ENCODE measurements at regions not wholly inside any gene's neighbourhood (a gene's known extent, or its start where the extent isn't known, plus 50 kb on each side); places are given as distances from the start of the nearest gene placed in this dataset.
"Not testable (repeated sequence)": the region's sequence is repeated elsewhere in the genome, so short reads cannot be mapped to it uniquely, and the experiment has no call there.

DNA sequence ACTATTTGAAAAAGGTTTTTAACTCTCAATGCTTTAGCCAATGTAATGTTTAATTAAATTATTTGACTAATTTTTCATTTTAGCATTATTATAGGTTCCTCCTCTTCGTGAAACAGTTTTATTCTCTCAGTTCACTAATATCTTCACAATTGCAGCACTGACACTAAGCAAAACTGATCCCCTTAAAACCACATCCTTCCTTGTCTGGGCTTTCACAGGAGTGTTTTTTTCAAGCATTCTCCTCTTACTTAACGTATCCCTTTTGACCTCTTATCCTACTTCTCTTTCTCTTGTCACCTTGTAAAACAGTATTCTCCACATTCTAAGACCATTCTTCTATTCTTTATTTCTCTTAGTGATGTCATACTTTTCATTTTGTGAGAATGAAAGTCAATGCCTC, 112.8 kb downstream of the DSC3 start:
- DNase-seq (ENCODE audit: low spot score) = no peak

DNA sequence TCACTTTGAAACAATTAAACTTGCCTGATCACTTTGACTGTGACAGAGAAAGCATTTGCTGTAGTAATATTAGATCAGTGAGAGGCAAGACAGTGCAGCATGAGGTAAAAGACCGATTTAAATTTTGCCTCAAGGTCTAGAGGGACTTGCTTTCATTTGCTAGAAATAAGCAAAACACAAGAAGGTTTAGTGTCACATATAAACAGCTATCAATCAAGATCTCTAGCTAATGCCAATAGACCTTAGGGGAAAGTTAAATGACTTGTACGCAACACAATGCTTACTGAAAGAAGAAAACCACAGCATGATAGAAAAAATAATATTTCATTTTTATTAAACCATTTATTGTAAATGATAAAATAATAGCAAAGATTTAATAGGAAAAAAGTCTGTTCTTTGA, 113.5 kb downstream of the DSC3 start:
- no peak for DNase-seq (ENCODE audit: low spot score)

DNA sequence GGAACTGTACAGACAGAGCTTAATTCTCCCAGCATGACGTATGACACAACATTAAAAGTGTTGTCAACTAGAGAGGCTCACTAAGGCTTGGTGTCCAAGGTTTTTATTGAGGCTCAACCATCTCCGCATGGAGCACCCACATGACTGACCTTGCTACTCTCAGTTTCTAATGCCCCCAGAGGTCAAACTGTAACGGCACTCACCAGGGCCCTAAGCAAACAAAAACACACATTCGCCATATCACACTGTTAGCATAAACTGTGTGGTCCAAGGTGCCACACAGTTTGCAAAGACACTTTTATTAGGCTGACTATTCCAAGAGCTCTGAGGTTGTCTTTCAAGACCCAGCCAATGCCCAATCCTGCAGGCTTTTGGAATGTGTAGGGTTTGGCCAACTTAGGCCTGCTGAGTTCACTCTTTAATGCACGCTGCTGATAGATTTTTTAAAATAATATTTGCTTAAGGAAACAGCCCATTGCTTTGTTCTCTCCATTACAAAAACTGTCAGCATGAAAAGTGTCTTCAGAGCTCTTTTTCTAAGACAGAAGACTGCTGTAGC, 114.9 kb downstream of the DSC3 start:
- no peak for DNase-seq (ENCODE audit: low spot score)

DNA sequence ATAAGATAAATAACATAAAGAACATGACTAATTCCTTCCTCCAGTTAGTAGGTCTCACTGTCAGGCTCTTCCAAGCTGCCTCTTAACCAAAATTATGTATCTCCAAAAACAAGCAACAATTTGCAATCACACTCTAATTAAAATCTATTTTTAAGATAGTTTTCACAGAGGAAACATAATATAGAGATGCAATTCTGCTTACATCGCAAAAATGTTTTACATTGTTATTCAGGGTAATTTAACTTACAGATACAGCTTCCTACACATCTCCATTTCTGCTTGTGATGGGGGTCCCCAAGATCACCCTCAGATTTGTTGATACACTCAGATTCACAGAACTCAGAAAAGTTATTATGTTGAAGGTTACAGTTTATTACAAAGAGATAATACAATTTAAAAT, 115.5 kb downstream of the DSC3 start:
- no peak for DNase-seq (ENCODE audit: low spot score)

DNA sequence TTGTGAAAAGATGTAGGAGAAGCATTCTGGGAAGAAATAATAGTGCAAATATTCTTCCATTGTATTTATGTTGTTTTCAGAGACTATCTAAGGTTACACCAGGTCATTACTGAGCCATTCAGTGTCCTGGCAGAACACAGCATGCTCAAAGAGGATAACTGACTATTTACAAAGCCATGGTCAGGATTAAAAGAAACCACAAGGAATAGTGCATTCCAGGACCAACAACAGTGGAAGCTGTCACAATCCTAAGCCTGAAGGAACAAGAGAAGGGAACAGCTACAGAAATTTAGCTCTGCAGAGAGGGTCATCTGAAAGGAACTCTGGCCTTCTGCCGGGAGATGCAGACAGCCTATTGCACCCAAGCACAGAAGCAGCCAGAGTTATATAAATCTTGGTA, 116.7 kb downstream of the DSC3 start:
- no peak for DNase-seq (ENCODE audit: low spot score)

DNA sequence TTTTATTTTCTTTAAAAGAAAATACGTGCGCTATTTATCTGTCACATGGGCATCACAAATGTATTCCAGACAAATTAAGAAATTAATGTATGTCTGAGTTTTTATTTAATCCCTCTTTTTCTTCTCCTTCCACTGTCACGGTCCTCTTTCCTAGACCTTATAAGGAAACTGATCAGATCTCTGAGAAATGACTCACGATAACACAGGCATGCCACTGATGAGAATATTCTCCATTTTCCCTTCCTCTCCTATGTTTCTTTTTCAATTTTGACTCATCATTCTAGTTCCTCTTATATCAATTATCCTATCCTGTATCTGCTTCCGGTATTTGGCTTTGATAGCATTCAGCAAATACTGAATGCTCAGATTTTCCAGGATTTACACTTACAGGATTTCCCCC, 121.8 kb downstream of the DSC3 start:
- DNase-seq (ENCODE audit: low spot score) = no peak

DNA sequence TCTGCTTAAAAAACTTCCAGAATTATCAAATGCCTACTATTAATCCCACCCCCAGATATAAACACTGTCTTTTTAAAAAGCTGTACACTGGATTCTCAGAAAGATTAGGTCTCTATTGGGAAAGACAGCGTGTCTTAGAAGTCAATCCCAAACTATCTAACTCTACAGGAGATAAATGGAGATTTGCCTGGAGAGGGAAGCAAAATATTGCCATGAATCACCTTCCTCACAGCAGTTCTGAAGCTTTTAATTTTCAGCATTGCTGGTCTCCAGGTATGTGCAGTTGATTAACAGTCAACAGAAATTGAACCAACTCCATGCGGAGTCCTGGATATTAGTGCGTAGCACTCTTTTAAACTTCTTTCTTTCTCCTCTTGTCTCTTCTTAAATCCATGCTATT, 122.2 kb downstream of the DSC3 start:
- no peak for DNase-seq (ENCODE audit: low spot score)

DNA sequence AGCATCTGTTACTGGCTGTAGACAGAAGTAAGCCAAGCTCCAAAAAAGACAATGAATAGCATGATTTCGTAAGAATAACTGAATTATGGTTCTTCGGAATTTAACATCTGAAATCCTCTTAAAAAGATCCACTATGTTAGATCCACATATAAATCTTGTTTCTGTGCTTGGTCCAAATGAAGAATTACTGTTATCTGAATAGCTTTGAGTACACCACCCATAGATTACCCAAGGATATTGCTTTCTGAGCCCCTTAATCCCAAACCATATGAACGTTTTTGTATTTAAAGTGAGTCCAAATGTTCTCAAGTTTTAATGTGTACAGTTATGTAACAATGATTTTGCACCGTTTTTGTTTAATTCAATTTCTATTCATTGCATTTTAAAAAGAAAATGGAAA, 124.9 kb downstream of the DSC3 start:
- no peak for DNase-seq (ENCODE audit: low spot score)

DNA sequence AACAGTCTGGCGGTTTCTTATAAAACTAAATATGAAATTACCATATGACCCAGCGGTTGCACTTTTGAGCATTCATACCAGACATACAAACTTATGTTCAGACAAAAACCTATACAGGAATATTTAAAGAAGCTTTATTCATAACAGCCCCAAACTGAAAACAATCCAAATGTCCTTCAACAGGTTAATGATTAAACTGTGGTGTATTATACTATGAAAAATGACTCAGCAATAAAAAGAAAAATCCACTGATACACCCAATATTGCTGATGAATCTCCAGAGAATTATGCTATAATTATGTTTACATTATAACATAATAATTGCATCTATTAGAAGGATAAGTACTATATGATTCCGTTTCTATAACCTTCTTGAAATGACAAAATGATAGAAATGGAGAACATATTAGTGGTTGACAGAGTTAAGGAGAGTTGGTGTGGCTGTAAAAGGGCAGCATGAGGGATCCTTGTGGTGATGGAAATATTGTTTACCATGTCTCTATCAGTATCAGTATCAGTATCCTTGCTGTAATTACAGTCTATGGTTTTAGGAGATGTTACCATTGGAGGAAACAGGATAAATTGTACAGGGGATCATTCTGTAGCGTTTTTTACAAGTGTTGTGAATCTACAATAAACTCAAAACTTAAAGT, 127.1 kb downstream of the DSC3 start:
- no peak for DNase-seq (ENCODE audit: low spot score)

DNA sequence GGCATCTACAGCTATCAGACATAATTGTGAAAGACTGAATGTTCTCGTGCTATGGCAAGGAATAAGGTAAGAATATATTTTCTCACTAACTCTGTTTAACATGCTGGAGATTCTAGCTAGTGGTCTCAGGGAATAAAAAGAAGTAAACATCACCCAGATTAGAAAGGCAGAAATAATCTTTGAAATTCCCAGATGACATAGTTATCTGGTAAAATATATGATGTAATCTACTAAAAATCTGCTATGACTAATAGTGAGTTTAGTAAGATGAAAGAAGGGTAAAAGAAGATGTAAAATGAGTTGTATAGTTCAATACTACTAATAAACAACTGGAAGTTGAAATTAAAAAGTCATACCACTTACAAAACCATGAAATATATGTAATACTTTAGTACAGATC, 134.2 kb downstream of the DSC3 start:
- no peak for DNase-seq (ENCODE audit: low spot score)

DNA sequence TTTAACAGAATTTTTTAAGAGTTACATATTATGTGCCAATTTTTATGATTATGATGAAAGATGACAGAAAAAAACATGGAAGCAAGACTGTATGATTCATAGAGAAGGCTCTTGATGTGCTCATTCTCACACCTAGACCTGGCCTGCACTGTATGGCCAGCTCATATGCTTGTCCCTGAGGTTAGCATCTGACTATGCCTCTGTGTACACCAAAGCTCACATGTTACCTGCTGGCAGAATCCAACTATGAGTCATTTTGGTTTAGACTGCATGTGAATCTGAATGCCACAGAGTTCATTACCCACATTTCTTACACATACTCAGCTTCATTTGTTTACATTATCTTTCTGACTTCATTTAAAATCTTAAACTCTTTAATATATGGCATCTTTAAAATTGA, 139.0 kb downstream of the DSC3 start:
- DNase-seq (ENCODE audit: low spot score) = no peak

DNA sequence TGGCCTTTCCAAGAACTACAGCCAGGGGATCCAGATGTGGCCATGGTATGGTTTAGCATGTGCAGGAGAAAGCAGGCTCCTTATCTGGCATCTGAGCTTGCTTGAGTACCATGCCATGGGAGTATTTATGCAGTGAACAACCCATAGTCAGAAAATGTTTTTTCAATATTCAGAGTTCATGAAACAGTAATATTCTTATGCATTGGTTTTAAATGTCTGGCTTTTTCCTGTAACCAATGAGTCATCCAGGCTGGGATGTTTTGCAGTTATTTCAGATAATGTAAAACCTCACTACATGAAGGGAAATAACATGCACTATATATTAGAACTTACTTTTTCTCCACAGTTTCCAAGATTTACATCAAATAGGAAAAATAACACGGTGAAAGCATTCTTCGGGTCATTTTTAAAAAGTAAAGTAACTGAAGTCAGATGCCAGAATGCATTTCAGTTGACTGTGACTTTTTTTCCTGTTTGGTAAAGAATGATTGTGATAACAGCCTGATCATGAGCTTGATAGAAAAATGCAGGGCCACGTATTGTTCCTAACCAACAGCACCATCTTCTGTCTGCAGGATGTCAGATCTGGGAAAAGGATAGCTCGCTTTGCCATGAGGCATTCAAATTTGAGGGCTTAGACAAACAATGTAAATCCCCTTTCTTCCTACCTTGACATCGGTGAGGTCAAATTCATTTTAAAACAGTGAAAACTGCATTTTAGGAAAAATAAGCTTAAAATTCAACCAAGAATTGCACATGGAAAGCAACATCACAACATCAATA, 152.8 kb downstream of the DSC3 start:
- DNase-seq (ENCODE audit: low spot score) = peak; percentile 12

DNA sequence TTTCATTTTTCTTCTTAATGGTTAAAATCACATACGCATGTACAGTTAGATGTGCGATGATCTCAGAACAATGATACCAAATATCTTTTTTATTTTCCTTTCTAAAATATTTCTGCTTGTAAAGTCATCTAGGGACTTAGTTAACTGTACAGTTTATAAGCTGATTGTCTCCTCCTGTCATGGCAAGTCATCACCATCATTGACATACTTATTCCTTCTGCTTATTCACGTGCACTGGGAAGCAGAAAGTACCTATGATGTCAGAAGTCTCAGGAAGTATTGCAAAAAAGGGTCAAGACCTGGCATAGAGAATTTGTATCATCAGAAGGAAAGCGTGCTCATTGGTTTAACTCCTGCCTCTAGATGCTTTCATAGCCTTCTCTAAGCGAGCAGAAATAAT, 154.2 kb downstream of the DSC3 start:
- DNase-seq (ENCODE audit: low spot score) = no peak

DNA sequence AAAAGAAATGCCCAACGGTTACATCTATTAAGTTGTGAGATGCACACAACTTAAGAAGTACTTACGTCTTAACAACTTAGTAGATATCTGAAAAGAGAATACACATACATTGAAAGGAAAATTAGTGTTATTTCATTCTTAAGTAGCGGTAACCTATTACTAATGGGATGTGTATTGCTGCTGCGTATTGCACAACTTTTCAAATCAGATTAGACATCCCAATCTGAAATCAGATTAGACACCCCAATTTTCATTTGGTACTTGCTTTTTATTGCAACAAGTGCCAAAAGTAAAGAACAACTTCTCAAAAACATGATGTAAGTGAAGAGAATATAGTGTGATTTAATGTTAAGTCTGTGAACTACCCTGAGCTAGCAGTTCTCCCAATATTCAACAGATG, 155.5 kb downstream of the DSC3 start:
- DNase-seq (ENCODE audit: low spot score) = no peak

DNA sequence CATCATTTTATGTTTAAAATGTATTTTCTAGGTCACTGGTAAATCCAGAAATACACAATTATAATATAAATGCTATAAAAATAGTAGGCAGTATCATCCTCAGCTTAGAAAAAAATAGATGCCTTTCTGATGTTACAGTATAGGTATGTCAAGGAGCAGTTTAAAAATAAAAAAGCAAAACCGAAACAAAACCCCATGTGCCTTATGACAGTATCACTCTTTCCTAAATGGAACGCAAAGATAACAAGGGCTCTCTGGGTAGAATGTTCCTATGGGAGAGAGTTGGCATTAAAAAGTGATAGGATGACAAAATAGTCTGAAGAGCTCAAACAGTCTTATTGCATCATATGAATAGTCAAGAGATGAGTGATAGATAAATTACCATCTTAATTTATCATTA, 172.1 kb downstream of the DSC3 start:
- DNase-seq (ENCODE audit: low spot score) = no peak

DNA sequence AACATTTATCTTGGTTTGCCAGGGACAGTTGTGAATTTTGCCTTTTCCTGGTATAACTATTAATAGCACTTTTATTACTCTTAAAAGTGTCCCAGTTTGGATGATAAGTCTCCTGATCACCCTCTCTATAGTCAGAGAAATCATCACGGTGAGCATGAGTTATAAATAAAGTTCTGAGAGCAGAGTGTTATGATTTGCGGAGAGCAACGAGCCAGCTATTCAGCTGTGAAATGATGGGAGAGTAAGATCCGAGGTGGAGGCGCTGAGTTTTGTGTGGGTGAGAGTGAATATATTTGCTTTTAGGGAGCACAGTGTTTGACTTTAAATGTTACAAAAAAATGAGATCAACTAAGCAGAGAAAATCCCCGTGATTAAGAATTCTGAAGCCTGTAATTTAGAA, 179.6 kb downstream of the DSC3 start:
- DNase-seq (ENCODE audit: low spot score) = no peak

DNA sequence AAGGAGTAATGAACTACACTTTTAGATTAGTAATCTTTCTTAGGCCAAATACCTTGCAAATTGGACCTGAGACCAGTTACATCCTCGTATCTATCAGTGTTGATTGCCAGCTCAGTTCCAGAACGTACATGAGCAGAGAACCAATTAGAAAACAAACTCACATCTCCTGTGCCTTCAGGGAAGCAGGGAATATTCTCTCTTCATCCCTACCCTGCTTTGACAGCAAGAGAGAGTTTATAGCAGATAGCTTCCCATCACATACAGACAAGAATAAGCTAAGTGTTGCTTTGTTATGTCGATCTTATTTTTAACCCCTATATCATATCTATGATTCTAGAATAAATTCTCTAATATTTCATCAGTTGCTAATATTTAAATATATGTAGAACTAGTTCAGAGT, 181.8 kb downstream of the DSC3 start:
- no peak for DNase-seq (ENCODE audit: low spot score)

DNA sequence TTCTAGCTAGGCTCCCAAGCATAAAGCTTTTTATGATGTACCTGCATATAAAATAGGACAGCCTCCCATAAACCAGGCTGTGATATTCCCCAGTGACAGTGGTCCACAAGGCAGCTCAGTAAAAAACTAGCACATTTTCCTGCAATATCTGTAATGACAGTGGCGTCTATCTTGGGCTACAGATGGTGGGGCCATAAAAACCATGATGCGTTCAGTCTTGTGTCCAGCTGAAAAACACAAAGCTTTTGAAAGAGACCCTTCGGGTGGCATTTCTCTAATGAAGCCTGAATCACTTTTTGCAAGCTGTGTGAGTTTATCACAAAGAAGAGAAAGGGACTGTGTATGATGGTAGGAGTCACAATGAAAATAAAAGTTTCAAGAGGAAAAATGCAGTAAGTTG, 183.5 kb downstream of the DSC3 start:
- no peak for DNase-seq (ENCODE audit: low spot score)

DNA sequence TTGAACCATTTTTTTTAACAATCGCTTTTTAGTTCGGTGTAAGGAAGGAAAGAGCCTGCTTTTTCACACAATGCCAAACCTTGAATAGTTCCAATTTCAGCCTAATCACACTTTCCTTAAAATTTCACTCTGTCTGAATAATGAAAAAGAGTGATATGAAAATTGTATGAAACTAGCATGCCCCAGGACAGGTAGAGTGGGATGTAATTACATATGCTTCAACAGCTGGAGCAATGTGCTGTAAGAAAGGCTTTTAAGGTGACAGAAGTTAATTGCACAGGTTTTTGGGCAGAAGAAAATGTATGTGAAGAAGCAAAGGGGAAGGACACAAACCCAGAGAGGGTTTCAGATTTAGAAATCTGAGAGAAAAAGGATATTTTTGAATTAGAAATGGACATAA, 184.0 kb downstream of the DSC3 start:
- DNase-seq (ENCODE audit: low spot score) = no peak

DNA sequence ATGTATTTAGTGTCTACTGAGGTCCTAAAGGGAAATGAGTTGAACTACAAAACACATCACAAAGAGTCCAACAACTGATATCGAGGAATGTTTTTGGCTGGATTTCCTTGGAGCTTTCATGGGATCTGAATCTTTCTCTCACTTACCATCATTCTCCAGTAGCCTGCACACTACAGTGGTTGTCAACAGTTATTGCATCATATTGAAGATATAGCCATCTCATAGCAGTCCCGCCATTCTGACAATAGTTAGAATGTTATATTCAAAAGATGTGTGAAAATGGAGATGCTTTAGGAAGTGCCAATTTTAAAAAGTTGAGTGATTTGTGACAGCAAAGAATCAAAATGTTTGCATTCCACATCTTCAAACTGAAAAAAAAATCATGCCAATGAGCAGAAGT, 186.8 kb downstream of the DSC3 start:
- DNase-seq (ENCODE audit: low spot score) = no peak

DNA sequence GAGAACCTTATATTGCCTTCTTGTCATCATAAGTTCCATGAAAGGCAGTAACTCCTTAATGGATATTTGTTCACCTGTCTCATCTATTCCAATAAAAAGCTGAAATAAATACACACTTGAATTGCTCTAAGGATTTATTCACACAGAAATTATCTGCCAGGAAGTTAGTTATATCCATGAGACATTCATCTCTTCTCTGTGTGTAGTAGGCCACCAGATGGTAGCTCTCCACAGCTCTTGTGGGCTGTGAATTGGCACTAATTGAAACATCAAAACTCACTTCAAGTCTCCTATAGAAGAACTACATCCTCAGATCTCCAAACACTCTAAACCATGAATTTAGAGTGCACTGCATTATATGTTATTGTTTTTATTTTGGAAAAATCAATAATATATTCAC, 189.6 kb downstream of the DSC3 start:
- DNase-seq (ENCODE audit: low spot score) = no peak

DNA sequence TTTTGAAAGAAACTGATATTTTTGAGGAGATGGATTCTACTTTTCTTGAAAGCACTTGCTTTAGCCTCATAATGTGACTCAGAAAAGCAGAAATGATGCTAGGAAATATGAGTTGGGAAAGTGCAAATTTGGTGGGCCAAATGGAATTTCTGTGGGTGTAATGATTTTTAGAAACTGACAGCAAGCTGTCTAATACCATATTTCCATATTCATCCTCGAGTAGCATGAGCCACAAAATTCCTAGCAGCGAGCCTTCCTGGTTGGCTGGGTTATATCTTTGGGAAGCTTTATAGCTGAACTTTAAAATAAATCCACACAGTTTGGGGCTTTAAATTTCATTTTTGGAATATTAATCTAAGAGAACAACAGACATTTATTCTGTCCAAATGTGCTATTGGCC, 190.0 kb downstream of the DSC3 start:
- DNase-seq (ENCODE audit: low spot score) = no peak

DNA sequence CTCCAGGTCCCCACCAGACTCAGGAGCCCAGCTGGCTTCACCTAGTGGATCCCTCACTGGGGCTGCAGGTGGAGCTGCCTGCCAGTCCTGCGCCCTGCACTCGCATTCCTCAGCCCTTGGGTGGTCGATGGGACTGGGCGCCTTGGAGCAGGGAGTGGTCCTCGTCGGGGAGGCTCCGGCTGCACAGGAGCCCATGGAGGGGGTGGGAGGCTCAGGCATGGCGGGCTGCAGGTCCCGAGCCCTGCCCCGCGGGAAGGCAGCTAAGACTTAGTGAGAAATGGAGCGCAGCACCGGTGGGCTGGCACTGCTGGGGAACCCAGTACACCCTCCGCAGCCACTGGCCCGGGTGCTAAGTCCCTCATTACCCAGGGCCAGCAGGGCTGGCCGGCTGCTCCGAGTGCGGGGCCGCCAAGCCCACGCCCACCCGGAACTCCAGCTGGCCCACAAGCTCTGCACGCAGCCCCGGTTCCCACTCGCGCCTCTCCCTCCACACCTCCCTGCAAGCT, 203.4 kb downstream of the DSC3 start:
- DNase-seq (ENCODE audit: low spot score) = not testable (repeated sequence)

DNA sequence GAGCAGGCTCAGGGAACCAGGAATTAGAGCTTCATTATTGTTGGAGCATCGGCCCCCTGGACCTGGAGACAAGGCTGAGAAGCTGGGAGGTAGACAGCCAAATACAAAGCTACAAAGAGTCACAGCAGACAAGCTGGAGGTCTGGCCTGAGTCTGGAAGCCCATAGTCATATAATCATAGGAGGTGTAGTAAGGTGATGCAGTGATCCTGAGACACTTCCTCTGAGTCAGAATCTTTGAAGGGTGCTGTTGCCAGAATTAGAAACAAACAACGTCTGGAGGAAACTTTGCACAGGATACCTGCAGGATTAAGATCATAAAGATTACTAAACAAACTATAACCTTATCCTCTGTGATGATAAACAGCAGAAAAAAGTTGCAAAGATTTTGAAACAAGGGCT, 213.8 kb downstream of the DSC3 start:
- no peak for DNase-seq (ENCODE audit: low spot score)
